ENCODE measurements at regions not wholly inside any gene's neighbourhood (a gene's known extent, or its start where the extent isn't known, plus 50 kb on each side); places are given as distances from the start of the nearest gene placed in this dataset.

- H3K79me2 ChIP-seq (ENCODE audit: insufficient read depth, low read length) = no peaks in the 10 kb centered on the region
- ChIA-PET POLR2A (no interaction called here), CTCF (ENCODE audit: low intra/inter-chr PET ratio, low total read pairs) (no interaction called here)
- in situ Hi-C loops (cut with HindIII; ENCODE audit: extremely low pct_ligation_motif_present, low pct_unique_long_range_greater_than_20kb) = no loop called here
- 10% methylated on average over 5 of the region's 5 CpGs for WGBS (ENCODE audit: low lambda C conversion rate)
- H3K27ac ChIP-seq (ENCODE audit: extremely low read length, insufficient read depth, low read length) = no peak overlapping the region
- intact Hi-C loops (cut with micrococcal nuclease; ENCODE audit: unreplicated experiment) = no loop called here
- H3K27me3 ChIP-seq (ENCODE audit: control insufficient read depth in 1 of 2, insufficient read depth in 2 of 2, low read length in 2 of 2) = no peaks in the 10 kb centered on the region
- no peaks in the 10 kb centered on the region for H4K20me1 ChIP-seq (ENCODE audit: insufficient read depth, low read length)
- H3K36me3 ChIP-seq (replicated peaks in 1 of 2; ENCODE audit: control insufficient read depth in 1 of 2, insufficient read depth in 2 of 2, low read length in 2 of 2) = no peaks in the 10 kb centered on the region
- no peak overlapping the region for H3K4me2 ChIP-seq (ENCODE audit: low read depth, low read length)
- H2AFZ ChIP-seq (ENCODE audit: low read length) = no peak overlapping the region
- H3K9ac ChIP-seq (ENCODE audit: insufficient read depth, low read depth, low read length) = no peak overlapping the region
- peaks cover 44% of the 10 kb centered on the region for H3K9me3 ChIP-seq (ENCODE audit: low read length)
- no TSS peak for BruUV-seq (replicated peaks)
- FAIRE-seq = no peak
- no peak for ATAC-seq
- no peak overlapping the region for H3K4me3 ChIP-seq (replicated peaks in 1 of 3; ENCODE audit: insufficient read depth in 1 of 3, low read depth in 2 of 3, low read length in 3 of 3)
- H3K4me1 ChIP-seq (ENCODE audit: insufficient read depth, low read length) = no peaks in the 10 kb centered on the region
- no peak for TF ChIP-seq THYN1 (CRISPR knock-in tag; IDR thresholded peaks at IDR 0.05; ENCODE audit: borderline replicate concordance, low read depth)
- no peak for TF ChIP-seq ZC3H13 (CRISPR knock-in tag; IDR thresholded peaks at IDR 0.05)
- TF ChIP-seq TSC22D2 (CRISPR knock-in tag; IDR thresholded peaks at IDR 0.05; ENCODE audit: borderline replicate concordance) = no peak
- no peak for TF ChIP-seq SATB2 (CRISPR knock-in tag; IDR thresholded peaks at IDR 0.05)
- TF ChIP-seq ZBTB7B (CRISPR knock-in tag; IDR thresholded peaks at IDR 0.05) = no peak
- no peak for DNase-seq (ENCODE audit: low spot score)
Measured at GRCh38 chr2:221758076-221758475, 186.0 kb upstream of the EPHA4 start.

GRCh38 chr2:221753401-221753800 lies 181.3 kb upstream of the EPHA4 start:
- CTCF ChIA-PET (ENCODE audit: low intra/inter-chr PET ratio, low total read pairs) = no interaction called here
- WGBS (ENCODE audit: low lambda C conversion rate) = 5% methylated on average over 2 of the region's 2 CpGs
- H3K27ac ChIP-seq (ENCODE audit: extremely low read length, insufficient read depth, low read length) = no peak overlapping the region
- POLR2A ChIA-PET = no interaction called here
- no TSS peak for BruUV-seq (replicated peaks)
- no peak overlapping the region for H3K4me3 ChIP-seq (replicated peaks in 1 of 3; ENCODE audit: insufficient read depth in 1 of 3, low read depth in 2 of 3, low read length in 3 of 3)
- H3K36me3 ChIP-seq (replicated peaks in 1 of 2; ENCODE audit: control insufficient read depth in 1 of 2, insufficient read depth in 2 of 2, low read length in 2 of 2) = no peaks in the 10 kb centered on the region
- FAIRE-seq = no peak
- no peak overlapping the region for H3K9ac ChIP-seq (ENCODE audit: insufficient read depth, low read depth, low read length)
- H3K9me3 ChIP-seq (ENCODE audit: low read length) = peaks cover 66% of the 10 kb centered on the region
- in situ Hi-C loops (cut with HindIII; ENCODE audit: extremely low pct_ligation_motif_present, low pct_unique_long_range_greater_than_20kb) = no loop called here
- no peak overlapping the region for H2AFZ ChIP-seq (ENCODE audit: low read length)
- ATAC-seq = no peak
- no peaks in the 10 kb centered on the region for H4K20me1 ChIP-seq (ENCODE audit: insufficient read depth, low read length)
- TF ChIP-seq ZNF33A (CRISPR knock-in tag; IDR thresholded peaks at IDR 0.05; ENCODE audit: borderline replicate concordance) (no peak), PBX3 (CRISPR knock-in tag; IDR thresholded peaks at IDR 0.05; ENCODE audit: borderline replicate concordance) (no peak), CCAR2 (optimal IDR thresholded peaks at IDR 0.05; ENCODE audit: low read depth, low read length) (no peak), HINFP (CRISPR knock-in tag; IDR thresholded peaks at IDR 0.05; ENCODE audit: low read depth) (no peak), KDM6A (CRISPR knock-in tag; IDR thresholded peaks at IDR 0.05; ENCODE audit: low read depth) (no peak)
- no peak overlapping the region for H3K4me2 ChIP-seq (ENCODE audit: low read depth, low read length)
- H3K27me3 ChIP-seq (ENCODE audit: control insufficient read depth in 1 of 2, insufficient read depth in 2 of 2, low read length in 2 of 2) = no peaks in the 10 kb centered on the region
- intact Hi-C loops (cut with micrococcal nuclease; ENCODE audit: unreplicated experiment) = no loop called here
- no peaks in the 10 kb centered on the region for H3K4me1 ChIP-seq (ENCODE audit: insufficient read depth, low read length)
- no peak for DNase-seq (ENCODE audit: low spot score)
- no peaks in the 10 kb centered on the region for H3K79me2 ChIP-seq (ENCODE audit: insufficient read depth, low read length)

Data from HepG2 (cell line).